ENCODE measurements at regions not wholly inside any gene's neighbourhood (a gene's known extent, or its start where the extent isn't known, plus 50 kb on each side); places are given as distances from the start of the nearest gene placed in this dataset.

GRCh38 chr16:86894029-86894567, 315.7 kb downstream of the FOXL1 start:
- no peak for DNase-seq

GRCh38 chr16:86894925-86895324, 316.6 kb downstream of the FOXL1 start:
- no peak for DNase-seq

DNA sequence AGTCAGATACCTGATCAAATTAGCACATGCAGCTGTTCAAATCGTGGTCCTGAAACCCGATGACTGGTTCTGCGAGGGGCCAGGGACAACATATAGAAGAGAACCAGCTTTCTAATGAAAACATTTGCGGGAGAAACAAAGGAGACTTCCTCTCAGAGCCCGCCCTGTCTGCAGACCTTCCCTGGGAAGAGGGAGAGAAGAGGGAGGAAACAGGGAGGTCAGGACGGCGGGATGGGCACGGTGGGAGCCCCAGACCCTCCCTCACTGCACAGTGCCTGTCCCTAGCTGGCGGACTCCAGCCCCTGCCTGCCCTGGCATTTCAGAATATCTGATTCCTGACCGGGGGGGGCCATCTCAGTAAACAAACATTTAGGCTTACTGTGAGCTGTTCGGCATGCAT, 317.3 kb downstream of the FOXL1 start:
- no peak for DNase-seq

DNA sequence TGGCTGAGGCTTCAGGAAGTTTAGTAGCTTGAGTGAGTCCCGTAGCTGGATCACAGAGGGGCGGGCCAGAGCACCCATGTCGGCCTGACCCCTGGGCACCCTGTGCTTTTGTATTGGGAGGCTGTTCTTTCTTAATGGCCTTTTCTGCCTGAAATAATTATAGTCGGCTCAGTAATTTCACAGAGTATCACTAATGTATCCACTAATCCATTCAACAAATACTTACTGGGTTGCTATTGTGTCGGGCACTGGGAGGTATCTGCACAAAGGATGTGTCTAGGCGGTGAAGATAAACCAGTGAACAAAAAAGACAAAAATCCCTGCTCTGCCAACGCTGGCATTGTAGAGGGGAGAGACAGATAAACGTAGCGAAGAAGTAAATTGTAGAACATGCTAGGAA, 318.6 kb downstream of the FOXL1 start:
- no peak for DNase-seq

DNA sequence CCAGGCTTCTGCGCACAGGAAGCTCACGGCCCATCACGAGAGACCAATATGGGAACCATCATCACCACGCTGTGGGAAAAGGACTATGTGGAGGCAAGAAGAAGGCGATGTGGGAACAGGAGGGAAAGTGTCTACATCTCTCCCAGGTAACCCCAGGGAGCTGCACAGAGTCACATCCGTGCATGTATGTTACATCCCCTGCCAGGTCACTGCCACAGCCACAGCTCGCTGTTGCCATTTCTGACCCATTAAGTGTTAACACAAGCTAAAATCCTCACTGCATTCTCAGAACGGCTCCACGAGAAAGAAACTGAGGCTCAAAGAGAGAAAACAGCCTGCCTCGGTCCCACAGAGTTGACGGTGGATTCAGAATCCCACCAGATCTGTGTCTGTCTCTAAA, 319.1 kb downstream of the FOXL1 start:
- DNase-seq: no peak

DNA sequence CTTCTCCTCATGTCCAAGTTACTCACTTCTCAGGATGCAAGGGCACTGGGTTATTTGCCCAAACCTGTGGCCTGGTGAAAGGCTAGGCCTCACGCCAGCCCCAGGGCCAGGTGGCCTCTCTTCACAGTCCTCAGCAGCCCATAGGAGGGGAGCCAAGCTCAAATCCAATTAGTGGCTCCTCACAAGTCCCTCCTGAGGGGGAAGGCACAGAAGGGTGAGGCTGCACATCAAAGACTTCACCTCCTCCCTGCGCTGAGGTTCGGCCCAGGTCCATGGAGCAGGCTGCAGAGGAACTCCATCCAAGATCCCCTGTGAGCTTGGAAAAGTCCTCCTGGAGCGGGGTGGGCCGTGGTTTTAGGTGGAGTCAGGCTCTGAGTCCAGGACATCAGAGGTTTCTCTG, 320.0 kb downstream of the FOXL1 start:
- DNase-seq: no peak

DNA sequence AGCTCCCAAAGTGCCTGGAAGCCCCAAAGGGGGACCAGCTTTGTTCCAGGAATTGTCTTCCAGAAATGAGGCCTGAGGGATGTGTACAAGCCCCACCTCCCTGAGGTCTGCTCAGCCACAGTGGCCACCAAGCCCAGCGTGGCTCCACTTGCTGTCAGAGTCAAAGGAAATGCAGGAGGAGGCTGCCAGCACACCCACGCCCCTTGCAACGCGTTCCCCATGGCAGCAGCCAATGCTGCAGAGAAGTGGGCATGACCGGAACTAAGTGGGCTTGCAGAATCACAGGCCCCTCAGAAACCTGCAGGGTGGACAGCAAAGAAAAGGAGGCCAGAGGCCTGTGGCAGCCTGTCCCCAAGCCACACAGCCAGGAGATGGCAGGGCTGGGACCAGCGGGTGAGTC, 320.8 kb downstream of the FOXL1 start:
- no peak for DNase-seq

GRCh38 chr16:86899757-86900156, 321.4 kb downstream of the FOXL1 start:
- no peak for DNase-seq

- DNase-seq: no peak
These were observed 323.1 kb downstream of the FOXL1 start for GRCh38 chr16:86901483-86901882.

DNA sequence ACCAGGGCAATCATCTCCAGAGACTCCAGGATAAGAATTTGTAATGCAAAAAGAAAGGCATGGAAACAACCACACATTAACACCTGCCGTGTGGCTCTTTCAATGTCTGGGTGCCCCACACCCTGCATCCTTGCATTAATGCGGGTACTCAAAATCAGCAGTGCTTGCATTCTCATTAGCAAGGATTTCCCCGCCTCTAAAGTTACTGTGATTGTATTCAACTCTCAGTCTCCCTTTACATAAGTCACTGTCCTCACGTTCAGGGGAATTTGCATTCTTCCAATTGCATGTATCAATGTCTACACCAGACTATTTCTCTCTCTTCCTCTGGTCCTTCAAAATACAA, 324.3 kb downstream of the FOXL1 start:
- no peak for DNase-seq

- no peak for DNase-seq
These were observed 324.7 kb downstream of the FOXL1 start for GRCh38 chr16:86903068-86903467.

- DNase-seq: no peak
These were observed 327.0 kb downstream of the FOXL1 start for GRCh38 chr16:86905302-86905701.

DNA sequence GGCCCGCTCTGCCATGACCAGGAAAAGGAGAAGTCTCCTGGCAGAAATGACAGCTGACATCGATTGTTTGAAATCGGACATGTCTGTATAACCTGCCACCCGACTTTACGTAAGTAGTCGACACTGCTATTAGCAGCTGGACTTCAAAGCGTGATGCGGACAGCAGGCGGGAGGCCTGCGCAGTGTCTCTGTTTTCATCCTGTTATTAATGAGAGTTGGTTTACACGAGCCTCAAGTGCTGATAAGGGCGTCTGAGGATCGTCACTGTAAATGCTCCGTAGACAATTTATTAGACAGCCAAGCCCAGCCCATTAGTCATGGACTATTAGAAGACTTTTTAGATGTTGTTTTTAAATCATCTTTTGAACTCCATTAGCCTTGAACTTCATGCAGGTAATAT, 328.3 kb downstream of the FOXL1 start:
- no peak for DNase-seq

GRCh38 chr16:86909359-86910160, 331.2 kb downstream of the FOXL1 start:
- no peak for DNase-seq

GRCh38 chr16:86910161-86910769, 331.9 kb downstream of the FOXL1 start:
- DNase-seq: no peak

GRCh38 chr16:86911437-86911958, 333.1 kb downstream of the FOXL1 start:
- DNase-seq: no peak

GRCh38 chr16:86913886-86914285, 335.5 kb downstream of the FOXL1 start:
- DNase-seq: no peak

DNA sequence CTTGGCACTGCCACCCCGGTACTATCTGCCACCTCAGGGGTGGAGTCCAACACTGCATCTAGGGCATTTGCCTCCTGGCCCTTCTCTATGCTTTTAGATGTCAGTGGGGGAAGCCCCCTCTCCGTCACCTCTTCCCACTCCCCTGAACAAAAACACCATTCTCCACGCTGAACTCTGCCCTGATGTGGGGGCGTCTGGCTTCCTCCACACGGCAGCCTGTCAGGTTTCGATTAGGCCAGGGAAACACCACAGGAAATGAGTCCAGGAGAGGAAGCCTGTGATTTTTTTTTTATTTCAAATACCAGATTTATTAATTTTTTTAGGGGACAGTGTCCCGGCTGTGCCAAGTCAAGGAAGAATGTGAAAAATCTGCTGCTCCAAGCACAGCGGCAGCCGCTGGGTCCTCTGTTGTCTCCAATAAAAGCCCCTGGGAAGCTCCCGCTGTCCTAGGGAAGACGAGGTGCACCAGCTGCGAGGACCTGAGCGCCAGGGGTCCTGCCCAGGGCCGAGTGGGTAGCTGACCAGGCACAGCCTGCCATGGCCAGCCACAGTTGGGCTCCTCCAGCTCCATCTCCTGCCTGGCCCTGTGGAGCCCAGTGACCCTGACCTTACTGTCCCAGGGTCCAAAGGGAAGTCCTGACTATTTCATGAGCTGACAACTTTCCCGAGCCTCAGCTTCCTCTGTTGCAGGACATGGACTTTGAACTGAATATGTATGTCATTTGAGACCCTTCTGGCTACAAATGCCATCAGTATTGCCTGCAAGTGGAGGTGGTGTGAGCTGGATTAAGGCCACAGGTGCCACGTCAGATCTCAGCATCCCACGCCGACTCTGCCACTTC, 336.7 kb downstream of the FOXL1 start:
- DNase-seq: no peak

DNA sequence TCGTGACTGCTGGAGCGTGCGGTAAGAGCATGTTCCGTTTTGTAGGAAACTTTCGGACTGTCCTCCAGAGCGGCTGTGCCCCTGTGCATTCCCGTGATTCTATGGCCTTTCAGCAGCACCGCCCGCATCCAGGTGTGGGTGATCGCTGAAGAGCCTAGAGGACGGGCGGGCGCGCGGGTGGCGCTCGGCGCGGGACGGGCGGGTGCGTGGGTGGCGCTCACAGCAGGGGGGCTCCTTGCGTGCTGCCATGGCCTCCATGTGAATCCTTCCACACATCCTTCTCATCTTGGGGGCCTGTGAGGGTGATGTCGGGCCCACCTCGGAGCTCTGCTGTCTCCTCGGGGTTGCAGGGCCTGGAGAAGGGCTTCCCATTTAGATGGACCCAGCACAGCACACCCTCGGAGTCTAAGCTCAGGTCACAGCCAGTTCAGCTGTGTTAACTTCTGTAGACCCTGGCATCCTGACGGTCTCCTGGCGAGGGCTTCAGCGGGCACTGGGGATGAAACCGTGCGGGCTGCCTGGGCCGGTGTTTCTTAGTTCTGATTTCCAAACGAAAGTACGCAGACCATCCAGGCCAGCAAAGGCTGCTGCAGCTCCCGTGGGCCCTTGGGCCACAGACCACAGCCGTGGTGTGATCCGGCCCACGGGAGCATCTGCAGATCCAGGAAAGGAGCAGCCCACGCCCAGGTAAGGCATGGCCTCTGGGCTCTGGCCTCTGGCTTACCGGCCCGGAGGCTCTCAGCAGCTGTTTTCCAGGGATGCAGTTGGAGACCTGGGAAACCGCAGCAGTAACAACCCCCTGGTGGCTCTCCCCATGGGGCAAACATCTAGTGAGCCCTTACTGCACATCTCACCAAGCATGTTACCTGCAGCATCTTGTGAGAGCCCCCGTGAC, 339.4 kb downstream of the FOXL1 start:
- no peak for DNase-seq

DNA sequence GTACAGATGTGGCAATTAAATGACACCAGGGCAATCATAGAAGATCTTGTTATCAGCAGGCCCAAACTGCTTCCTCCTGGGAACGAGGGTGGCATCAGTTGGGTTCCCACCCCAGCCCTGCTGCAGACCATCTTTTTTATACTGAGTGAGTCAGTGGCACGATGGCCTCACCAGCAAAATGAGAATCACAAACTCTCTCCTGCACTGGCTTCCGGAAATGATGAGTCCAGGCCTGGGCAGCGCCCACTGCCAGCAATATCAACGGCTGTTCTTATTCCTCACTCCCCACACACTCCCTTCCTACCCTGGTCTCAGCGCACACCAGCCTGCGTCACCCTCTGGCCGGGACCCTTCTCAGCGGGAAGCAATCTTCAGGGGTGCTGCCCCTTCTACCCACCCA, 340.3 kb downstream of the FOXL1 start:
- no peak for DNase-seq

GRCh38 chr16:86919078-86919477, 340.7 kb downstream of the FOXL1 start:
- no peak for DNase-seq

DNA sequence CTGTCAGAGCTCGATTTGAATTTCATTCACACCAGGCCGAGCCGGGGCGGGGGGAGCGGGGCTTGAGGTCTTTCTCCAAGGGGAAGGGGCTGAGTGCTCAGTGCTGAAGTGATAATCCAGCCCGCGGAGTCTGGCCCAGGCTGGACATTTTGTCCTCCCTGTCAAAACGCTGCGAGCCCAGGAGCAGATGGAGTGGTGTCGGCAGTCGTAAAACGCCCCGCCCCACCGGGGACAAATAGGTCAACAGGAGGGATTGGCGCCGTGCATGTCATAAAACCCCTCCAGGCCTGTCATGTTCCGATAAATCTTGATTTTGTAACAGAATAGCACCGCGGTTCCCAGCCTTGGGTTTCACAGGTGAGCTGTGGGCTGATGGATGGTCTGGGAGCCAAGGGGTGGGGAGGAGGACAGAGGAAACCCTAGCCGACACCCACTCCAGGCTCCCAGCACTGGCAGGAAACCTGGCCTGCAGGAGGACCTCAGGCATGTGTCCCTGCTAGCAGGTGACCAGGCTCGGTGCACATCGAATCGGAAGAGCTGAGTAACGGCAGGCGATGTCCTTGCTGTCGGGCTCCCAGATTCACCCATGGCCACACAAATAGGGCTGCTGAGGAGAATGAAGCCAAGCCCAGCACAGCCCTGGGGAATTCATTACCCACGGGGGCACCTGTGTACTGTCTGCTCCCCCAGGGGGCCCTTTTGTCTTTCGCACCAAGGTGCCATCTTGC, 341.4 kb downstream of the FOXL1 start:
- no peak for DNase-seq
